ENCODE measurements at regions not wholly inside any gene's neighbourhood (a gene's known extent, or its start where the extent isn't known, plus 50 kb on each side); places are given as distances from the start of the nearest gene placed in this dataset.

GRCh38 chr2:39532933-39533332 lies 95.8 kb upstream of the MAP4K3 start:
- TF ChIP-seq EP300 (IDR thresholded peaks at IDR 0.05): no peak
- no peak for TF ChIP-seq POLR2A (IDR thresholded peaks at IDR 0.05)
- no peak for TF ChIP-seq CTCF (IDR thresholded peaks at IDR 0.05)
- Histone ChIP-seq H3K4me3 (no peak overlapping the region), H3K27me3 (no peaks in the 10 kb centered on the region), H3K4me1 (no peaks in the 10 kb centered on the region), H3K9me3 (no peaks in the 10 kb centered on the region), H3K27ac (no peak overlapping the region), H3K36me3 (no peaks in the 10 kb centered on the region)
- DNase-seq (ENCODE audit: low spot score in 2 of 2): no peak
- WGBS, 2 donors: 90 to 94% methylated on average over 4 of the region's 4 CpGs

DNA sequence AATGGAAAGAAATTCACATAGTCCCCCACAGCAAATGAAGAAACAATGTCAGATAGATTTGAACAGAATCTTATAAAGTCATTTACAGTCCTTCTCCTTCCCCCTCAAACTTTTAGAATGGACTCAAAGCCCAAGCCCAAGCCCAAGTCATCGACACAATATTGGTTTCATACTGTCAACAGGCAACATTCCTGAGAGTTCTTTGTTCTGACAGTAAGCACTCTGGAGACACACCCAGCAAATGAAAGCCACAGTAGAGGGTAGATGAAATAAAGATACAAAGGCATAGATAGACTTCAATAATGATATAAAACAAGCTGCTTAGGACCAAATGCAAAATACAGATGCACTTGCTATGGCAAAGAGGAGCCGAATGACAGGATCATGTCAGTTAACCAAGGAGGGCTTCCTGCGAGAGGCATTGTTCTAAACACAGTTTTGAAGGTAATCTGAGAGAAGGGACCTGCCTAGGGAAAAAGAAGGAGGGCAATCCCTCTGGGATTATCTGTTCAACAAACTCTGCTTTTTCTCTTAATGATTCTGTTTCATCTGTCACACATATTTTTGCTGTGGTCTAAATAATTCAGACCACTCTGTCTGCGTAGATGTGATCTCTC lies 97.1 kb upstream of the MAP4K3 start:
- no peak for DNase-seq (ENCODE audit: low spot score in 2 of 2)
- H3K36me3 ChIP-seq: no peaks in the 10 kb centered on the region
- TF ChIP-seq CTCF (IDR thresholded peaks at IDR 0.05): no peak
- no peaks in the 10 kb centered on the region for H3K27me3 ChIP-seq
- no peak overlapping the region for H3K4me3 ChIP-seq
- no peaks in the 10 kb centered on the region for H3K9me3 ChIP-seq
- no peaks in the 10 kb centered on the region for H3K4me1 ChIP-seq
- 75 to 78% methylated on average over 4 of the region's 4 CpGs for WGBS, 2 donors
- H3K27ac ChIP-seq: no peak overlapping the region

DNA sequence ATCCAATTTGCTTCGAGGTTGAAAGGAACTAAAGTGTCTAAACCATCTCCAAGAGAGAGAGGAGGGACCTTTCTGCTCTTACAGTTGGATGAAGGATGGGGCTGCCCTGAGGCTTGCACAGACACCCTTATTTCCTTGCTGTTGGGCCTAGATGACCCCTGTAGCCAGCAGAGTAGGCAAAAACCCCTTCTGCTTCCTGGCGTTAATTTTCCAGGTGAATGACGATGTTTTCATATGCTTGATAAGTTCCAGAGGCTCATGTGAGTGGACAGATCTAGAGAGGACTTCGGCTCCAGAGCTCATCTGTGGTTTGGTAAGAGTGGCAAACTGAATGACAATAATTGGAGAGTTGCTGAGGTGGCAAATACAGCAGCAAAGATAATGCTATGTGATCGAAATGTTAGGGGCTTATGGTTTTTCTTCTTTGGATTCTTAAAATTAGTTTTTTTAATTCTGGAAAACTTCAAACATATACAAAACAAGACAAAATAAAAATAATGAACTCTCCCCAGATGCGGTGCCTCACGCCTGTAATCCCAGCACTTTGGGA lies 98.6 kb upstream of the MAP4K3 start:
- H3K27me3 ChIP-seq: no peaks in the 10 kb centered on the region

DNA sequence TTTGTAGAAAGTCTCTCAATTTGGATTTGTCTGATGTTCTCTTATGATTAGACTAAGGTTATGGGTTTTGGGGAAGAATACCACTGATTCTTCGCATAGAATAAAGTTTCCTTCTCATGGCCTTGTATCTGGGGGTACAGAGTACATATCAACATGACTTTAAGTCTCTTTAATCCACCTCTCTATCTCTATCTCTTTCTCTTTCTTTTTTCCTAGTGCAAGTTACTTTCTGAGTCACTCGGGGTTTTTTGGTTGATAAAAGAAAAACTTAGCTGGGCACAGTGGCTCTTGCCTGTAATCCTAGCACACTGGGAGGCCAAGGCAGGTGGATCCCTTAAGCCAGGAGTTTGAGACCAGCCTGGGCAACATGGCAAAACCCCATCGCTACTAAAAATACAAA lies 100.1 kb upstream of the MAP4K3 start:
- H3K9me3 ChIP-seq: no peaks in the 10 kb centered on the region
- no peak for DNase-seq (ENCODE audit: low spot score in 2 of 2)
- H3K27me3 ChIP-seq: no peaks in the 10 kb centered on the region
- TF ChIP-seq POLR2A (IDR thresholded peaks at IDR 0.05) (no peak), CTCF (IDR thresholded peaks at IDR 0.05) (no peak), EP300 (IDR thresholded peaks at IDR 0.05) (no peak)
- no peaks in the 10 kb centered on the region for H3K4me1 ChIP-seq
- WGBS, 2 donors: 93 to 98% methylated on average over 3 of the region's 3 CpGs
- no peak overlapping the region for H3K4me3 ChIP-seq
- H3K36me3 ChIP-seq: no peaks in the 10 kb centered on the region
- H3K27ac ChIP-seq: no peak overlapping the region

More for the DNA sequence above, 98.6 kb upstream of the MAP4K3 start:
- Histone ChIP-seq H3K36me3 (no peaks in the 10 kb centered on the region), H3K4me3 (no peak overlapping the region), H3K9me3 (no peaks in the 10 kb centered on the region), H3K27ac (no peak overlapping the region), H3K4me1 (no peaks in the 10 kb centered on the region)
- TF ChIP-seq POLR2A (IDR thresholded peaks at IDR 0.05) (no peak), EP300 (IDR thresholded peaks at IDR 0.05) (no peak), CTCF (IDR thresholded peaks at IDR 0.05) (no peak)
- no peak for DNase-seq (ENCODE audit: low spot score in 2 of 2)
- WGBS, 2 donors: 90 to 93% methylated on average over 7 of the region's 7 CpGs

DNA sequence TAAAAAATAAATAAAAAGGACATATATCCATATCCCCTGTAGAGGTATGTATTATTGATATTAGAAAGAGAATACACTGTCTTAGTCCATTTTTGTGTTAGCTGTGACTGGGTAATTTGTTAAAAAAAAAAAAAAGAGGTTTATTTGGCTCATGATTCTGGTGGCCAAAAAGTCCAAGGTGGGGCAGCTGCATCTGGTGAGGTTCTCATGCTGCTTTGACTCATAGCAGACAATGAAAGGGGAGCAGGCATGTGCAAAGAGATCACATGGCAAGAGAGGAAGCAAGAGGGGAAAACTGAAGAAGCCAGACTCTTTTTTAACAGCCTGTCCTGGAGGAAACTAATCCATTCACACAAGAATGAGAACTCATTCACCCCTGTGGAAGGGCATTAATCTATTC lies 101.6 kb upstream of the MAP4K3 start:
- no peaks in the 10 kb centered on the region for H3K4me1 ChIP-seq
- no peaks in the 10 kb centered on the region for H3K27me3 ChIP-seq
- no peak overlapping the region for H3K27ac ChIP-seq
- H3K4me3 ChIP-seq: no peak overlapping the region
- H3K9me3 ChIP-seq: no peaks in the 10 kb centered on the region
- TF ChIP-seq POLR2A (IDR thresholded peaks at IDR 0.05) (no peak), EP300 (IDR thresholded peaks at IDR 0.05) (no peak), CTCF (IDR thresholded peaks at IDR 0.05) (no peak)
- H3K36me3 ChIP-seq: no peaks in the 10 kb centered on the region
- DNase-seq (ENCODE audit: low spot score in 2 of 2): no peak
